ENCODE measurements at regions not wholly inside any gene's neighbourhood (a gene's known extent, or its start where the extent isn't known, plus 50 kb on each side); places are given as distances from the start of the nearest gene placed in this dataset.

- TF ChIP-seq, protein P1, sequence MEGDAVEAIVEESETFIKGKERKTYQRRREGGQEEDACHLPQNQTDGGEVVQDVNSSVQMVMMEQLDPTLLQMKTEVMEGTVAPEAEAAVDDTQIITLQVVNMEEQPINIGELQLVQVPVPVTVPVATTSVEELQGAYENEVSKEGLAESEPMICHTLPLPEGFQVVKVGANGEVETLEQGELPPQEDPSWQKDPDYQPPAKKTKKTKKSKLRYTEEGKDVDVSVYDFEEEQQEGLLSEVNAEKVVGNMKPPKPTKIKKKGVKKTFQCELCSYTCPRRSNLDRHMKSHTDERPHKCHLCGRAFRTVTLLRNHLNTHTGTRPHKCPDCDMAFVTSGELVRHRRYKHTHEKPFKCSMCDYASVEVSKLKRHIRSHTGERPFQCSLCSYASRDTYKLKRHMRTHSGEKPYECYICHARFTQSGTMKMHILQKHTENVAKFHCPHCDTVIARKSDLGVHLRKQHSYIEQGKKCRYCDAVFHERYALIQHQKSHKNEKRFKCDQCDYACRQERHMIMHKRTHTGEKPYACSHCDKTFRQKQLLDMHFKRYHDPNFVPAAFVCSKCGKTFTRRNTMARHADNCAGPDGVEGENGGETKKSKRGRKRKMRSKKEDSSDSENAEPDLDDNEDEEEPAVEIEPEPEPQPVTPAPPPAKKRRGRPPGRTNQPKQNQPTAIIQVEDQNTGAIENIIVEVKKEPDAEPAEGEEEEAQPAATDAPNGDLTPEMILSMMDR (IDR thresholded peaks at IDR 0.05), result no peak
- no peak for TF ChIP-seq POLR2A (IDR thresholded peaks at IDR 0.05)
Measured at GRCh38 chr2:145290986-145291385, 771.1 kb upstream of the ZEB2 start.
